ENCODE measurements at regions not wholly inside any gene's neighbourhood (a gene's known extent, or its start where the extent isn't known, plus 50 kb on each side); places are given as distances from the start of the nearest gene placed in this dataset.
"Not testable (repeated sequence)": the region's sequence is repeated elsewhere in the genome, so short reads cannot be mapped to it uniquely, and the experiment has no call there.

GRCh38 chr6:74568861-74569260 is 637.0 kb downstream of the COL12A1 start:
- no peak for DNase-seq

GRCh38 chr6:74567923-74568290 is 637.9 kb downstream of the COL12A1 start:
- not testable (repeated sequence) for DNase-seq

- no peak for DNase-seq
Measured at GRCh38 chr6:74567281-74567922, 638.5 kb downstream of the COL12A1 start.

GRCh38 chr6:74557236-74557635 is 648.6 kb downstream of the COL12A1 start:
- DNase-seq, result no peak

GRCh38 chr6:74554041-74554440 is 651.8 kb downstream of the COL12A1 start:
- no peak for DNase-seq

- DNase-seq, result no peak
Measured at GRCh38 chr6:74551896-74552295, 654.0 kb downstream of the COL12A1 start.

- no peak for DNase-seq
Measured at GRCh38 chr6:74550821-74551220, 655.0 kb downstream of the COL12A1 start.

GRCh38 chr6:74549746-74550145 is 656.1 kb downstream of the COL12A1 start:
- no peak for DNase-seq

- no peak for DNase-seq
Measured at GRCh38 chr6:74534465-74535211, 671.2 kb downstream of the COL12A1 start.

GRCh38 chr6:74519163-74519562 is 686.7 kb downstream of the COL12A1 start:
- DNase-seq, result no peak

GRCh38 chr6:74518035-74518434 is 687.8 kb downstream of the COL12A1 start:
- no peak for DNase-seq

- no peak for DNase-seq
Measured at GRCh38 chr6:74510878-74511277, 695.0 kb downstream of the COL12A1 start.

GRCh38 chr6:74507649-74508048 is 698.2 kb downstream of the COL12A1 start:
- no peak for DNase-seq

GRCh38 chr6:74505391-74505790 is 700.5 kb downstream of the COL12A1 start:
- no peak for DNase-seq

- DNase-seq, result no peak
Measured at GRCh38 chr6:74504941-74505340, 700.9 kb downstream of the COL12A1 start.

GRCh38 chr6:74492587-74492986 is 713.3 kb downstream of the COL12A1 start:
- no peak for DNase-seq

- no peak for DNase-seq
Measured at GRCh38 chr6:74491844-74492374, 713.9 kb downstream of the COL12A1 start.

GRCh38 chr6:74488726-74489125 is 717.1 kb downstream of the COL12A1 start:
- not testable (repeated sequence) for DNase-seq

GRCh38 chr6:74482180-74482579 is 723.7 kb downstream of the COL12A1 start:
- no peak for DNase-seq

- DNase-seq, result no peak
Measured at GRCh38 chr6:74480561-74480960, 725.3 kb downstream of the COL12A1 start.

GRCh38 chr6:74479960-74480359 is 725.9 kb downstream of the COL12A1 start:
- no peak for DNase-seq

GRCh38 chr6:74479420-74479819 is 726.4 kb downstream of the COL12A1 start:
- DNase-seq, result no peak

- DNase-seq, result not testable (repeated sequence)
Measured at GRCh38 chr6:74474046-74474445, 731.8 kb downstream of the COL12A1 start.

- DNase-seq, result not testable (repeated sequence)
Measured at GRCh38 chr6:74468552-74468951, 737.3 kb downstream of the COL12A1 start.
